Endodermal cell (in vitro differentiated cells): ENCODE measurements at regions not wholly inside any gene's neighbourhood (a gene's known extent, or its start where the extent isn't known, plus 50 kb on each side); places are given as distances from the start of the nearest gene placed in this dataset.
A peak's percentile ranks its signal among the peaks of the same experiment; 100 is the strongest.

Experiments
- DNase-seq: peaks from one replicate; pipeline ENCODE4 v3.0.0-alpha.2; 2017
- H3K27ac ChIP-seq: 2 replicates; pipeline ENCODE4 v1.5.1; 2013; ENCODE audit warnings: mild to moderate bottlenecking, low read depth, low read length, moderate library complexity
- H3K27me3 ChIP-seq: 2 replicates; pipeline ENCODE4 v1.6.1; 2013; ENCODE audit warnings: mild to moderate bottlenecking, low read length, moderate library complexity; ENCODE audit not compliant: insufficient read depth, control insufficient read depth, poor library complexity, severe bottlenecking
- H3K36me3 ChIP-seq: 2 replicates; pipeline ENCODE4 v1.7.0; 2013; ENCODE audit warnings: mild to moderate bottlenecking, low read length, moderate library complexity; ENCODE audit not compliant: control insufficient read depth, insufficient read depth
- H3K4me1 ChIP-seq: one replicate; pipeline ENCODE4 v1.7.0; 2013; ENCODE audit warnings: low read length; ENCODE audit not compliant: control insufficient read depth, insufficient read depth
- H3K4me3 ChIP-seq: 2 replicates; pipeline ENCODE4 v1.5.1; 2013; ENCODE audit warnings: mild to moderate bottlenecking, low read length, moderate library complexity
- H3K9ac ChIP-seq: 2 replicates; pipeline ENCODE4 v1.6.1; 2013; ENCODE audit warnings: mild to moderate bottlenecking, low read length, moderate library complexity; ENCODE audit not compliant: poor library complexity, severe bottlenecking; ENCODE audit errors: extremely low read depth
- H3K9me3 ChIP-seq: 2 replicates; pipeline ENCODE4 v1.6.1; 2013; ENCODE audit warnings: mild to moderate bottlenecking, low read length, moderate library complexity; ENCODE audit not compliant: control insufficient read depth
- H3K27ac Mint-ChIP-seq: 2 replicates; pipeline ENCODE4 v1.8.0; 2020; ENCODE audit warnings: mixed read lengths
- H3K27me3 Mint-ChIP-seq: 2 replicates; pipeline ENCODE4 v1.8.0; 2021; ENCODE audit warnings: mild to moderate bottlenecking, mixed read lengths; ENCODE audit not compliant: insufficient read depth
- H3K36me3 Mint-ChIP-seq: 2 replicates; pipeline ENCODE4 v1.8.0; 2020; ENCODE audit warnings: low read depth, mixed read lengths
- H3K4me1 Mint-ChIP-seq: 2 replicates; pipeline ENCODE4 v1.8.0; 2020; ENCODE audit warnings: mixed read lengths
- H3K4me3 Mint-ChIP-seq: 2 replicates; pipeline ENCODE4 v1.8.0; 2020; ENCODE audit warnings: mild to moderate bottlenecking, moderate library complexity, mixed read lengths
- H3K9me3 Mint-ChIP-seq: 2 replicates; pipeline ENCODE4 v1.8.0; 2020; ENCODE audit warnings: mild to moderate bottlenecking, mixed read lengths
- WGBS, 2 experiments: methylation state at CpG; one replicate each; pipeline versions ENCODE4 v1.1.5 to v1.1.7; 2013; ENCODE audit warnings: missing lambda C conversion rate in 2 of 2, mixed read lengths in 1 of 2; ENCODE audit not compliant: insufficient coverage in 1 of 2, insufficient read length in 1 of 2; 5-methylcytosine and 5-hydroxymethylcytosine counted together
- TF ChIP-seq, protein P1 (sequence below): fragments of 200-600 bp; sonication (generic); conservative IDR thresholded peaks from 2 replicates; pipeline ENCODE4 v1.5.0; 2021; ENCODE audit warnings: antibody characterized with exemption, mild to moderate bottlenecking

DNA sequence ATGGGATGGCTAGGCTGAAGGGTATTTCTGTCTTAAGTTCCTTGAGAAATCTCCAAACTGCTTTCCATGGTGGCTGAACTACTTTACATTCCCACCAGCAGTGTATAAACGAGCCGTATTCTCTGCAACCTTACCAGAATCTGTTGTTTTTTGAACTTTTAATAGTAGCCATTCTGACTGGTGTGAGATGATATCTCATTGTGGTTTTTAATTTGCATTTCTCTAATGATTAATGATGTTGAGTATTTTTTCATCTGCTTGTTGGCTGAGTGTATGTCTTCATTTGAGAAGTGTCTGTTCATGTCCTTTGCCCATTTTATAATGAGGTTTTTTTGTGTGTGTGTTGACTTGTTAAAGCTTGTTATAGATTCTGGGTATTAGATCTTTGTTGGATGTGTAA, 226.8 kb upstream of the IGFBP3 start:
- Histone ChIP-seq H3K4me1 (no peaks in the 10 kb centered on the region), H3K9ac (no peak overlapping the region), H3K9me3 (peaks cover 8% of the 10 kb centered on the region), H3K27ac (no peak overlapping the region), H3K27me3 (no peaks in the 10 kb centered on the region), H3K4me3 (no peak overlapping the region), H3K36me3 (no peaks in the 10 kb centered on the region)
- peaks cover 4% of the 10 kb centered on the region for H3K4me1 Mint-ChIP-seq
- H3K9me3 Mint-ChIP-seq = no peaks in the 10 kb centered on the region
- no peak overlapping the region for H3K27ac Mint-ChIP-seq
- no peak for DNase-seq
- WGBS, 2 experiments = 100% methylated on average over 2 of the region's 2 CpGs; no CpG with 5 or more reads in 1 of the 2 experiments
- TF ChIP-seq, protein P1, sequence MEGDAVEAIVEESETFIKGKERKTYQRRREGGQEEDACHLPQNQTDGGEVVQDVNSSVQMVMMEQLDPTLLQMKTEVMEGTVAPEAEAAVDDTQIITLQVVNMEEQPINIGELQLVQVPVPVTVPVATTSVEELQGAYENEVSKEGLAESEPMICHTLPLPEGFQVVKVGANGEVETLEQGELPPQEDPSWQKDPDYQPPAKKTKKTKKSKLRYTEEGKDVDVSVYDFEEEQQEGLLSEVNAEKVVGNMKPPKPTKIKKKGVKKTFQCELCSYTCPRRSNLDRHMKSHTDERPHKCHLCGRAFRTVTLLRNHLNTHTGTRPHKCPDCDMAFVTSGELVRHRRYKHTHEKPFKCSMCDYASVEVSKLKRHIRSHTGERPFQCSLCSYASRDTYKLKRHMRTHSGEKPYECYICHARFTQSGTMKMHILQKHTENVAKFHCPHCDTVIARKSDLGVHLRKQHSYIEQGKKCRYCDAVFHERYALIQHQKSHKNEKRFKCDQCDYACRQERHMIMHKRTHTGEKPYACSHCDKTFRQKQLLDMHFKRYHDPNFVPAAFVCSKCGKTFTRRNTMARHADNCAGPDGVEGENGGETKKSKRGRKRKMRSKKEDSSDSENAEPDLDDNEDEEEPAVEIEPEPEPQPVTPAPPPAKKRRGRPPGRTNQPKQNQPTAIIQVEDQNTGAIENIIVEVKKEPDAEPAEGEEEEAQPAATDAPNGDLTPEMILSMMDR = no peak
- H3K36me3 Mint-ChIP-seq = no peaks in the 10 kb centered on the region
- H3K27me3 Mint-ChIP-seq = no peaks in the 10 kb centered on the region
- no peak overlapping the region for H3K4me3 Mint-ChIP-seq

DNA sequence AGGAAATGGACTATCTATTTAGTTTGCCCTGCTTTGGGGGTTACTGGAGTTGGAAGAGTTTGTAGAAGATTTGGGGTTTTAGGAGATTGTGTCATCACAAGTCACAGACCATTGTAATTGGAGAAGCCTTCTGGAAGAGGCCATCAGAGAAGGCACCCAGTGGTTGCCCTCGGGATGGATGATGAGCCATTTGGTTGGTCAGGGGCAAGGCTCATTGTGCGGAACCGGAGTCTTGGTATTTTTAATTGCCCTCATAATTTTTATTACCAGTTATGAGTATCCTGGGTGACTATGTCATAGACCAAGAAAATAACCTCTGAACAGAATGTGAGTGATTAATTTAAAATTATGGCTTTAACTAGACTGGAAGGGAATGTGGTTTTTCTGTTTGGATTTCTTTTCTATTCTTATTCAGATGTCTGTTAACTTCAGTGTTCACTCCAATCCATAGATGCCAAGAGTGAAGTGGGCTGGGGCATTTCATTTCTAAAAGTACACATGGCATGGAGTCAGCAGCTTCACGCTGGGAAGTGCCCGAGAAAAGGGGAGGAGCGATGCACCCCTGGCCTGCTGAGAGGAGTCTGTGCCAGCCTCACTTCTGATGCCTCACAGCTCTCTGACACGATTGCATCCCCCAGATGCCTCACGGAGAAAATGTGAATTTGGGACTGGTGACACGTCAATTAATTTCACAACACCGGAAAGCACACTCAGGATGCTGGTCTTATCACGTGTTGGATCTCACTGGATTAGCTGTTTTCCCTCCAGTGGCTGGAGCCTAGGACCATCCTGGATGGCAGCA, 225.6 kb upstream of the IGFBP3 start:
- DNase-seq = no peak
- no peak overlapping the region for H3K9ac ChIP-seq
- no peaks in the 10 kb centered on the region for H3K27me3 Mint-ChIP-seq
- no peaks in the 10 kb centered on the region for H3K4me1 ChIP-seq
- peaks cover 2% of the 10 kb centered on the region for H3K9me3 Mint-ChIP-seq
- no peaks in the 10 kb centered on the region for H3K36me3 Mint-ChIP-seq
- TF ChIP-seq, protein P1 = no peak
- WGBS, 2 experiments = 91 to 96% methylated on average over 10 to 11 of the region's 11 CpGs
- H3K9me3 ChIP-seq = peaks cover 8% of the 10 kb centered on the region
- H3K36me3 ChIP-seq = no peaks in the 10 kb centered on the region
- H3K4me3 ChIP-seq = no peak overlapping the region
- H3K4me3 Mint-ChIP-seq = no peak overlapping the region
- no peaks in the 10 kb centered on the region for H3K27me3 ChIP-seq
- no peak overlapping the region for H3K27ac Mint-ChIP-seq
- H3K4me1 Mint-ChIP-seq = peaks cover 4% of the 10 kb centered on the region
- H3K27ac ChIP-seq = no peak overlapping the region

DNA sequence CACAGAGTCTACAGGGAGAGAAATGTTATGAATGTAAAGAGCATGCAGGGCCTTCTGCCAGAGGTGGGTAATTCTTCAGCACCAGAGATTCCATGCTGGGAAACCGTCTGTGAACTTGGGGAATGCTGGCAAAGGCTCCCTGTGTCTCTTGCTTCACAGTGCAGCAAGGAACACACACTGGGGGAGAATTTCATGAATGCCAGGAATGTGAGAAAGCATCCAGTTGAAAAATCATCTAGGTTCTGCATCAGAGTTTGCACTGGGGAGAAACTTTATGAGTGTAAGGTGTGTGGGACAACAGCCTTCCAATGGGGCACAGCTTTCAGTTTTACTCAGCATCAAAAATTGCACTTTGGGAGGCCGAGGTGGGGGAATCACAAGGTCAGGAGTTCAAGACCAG, 224.3 kb upstream of the IGFBP3 start:
- peaks cover 8% of the 10 kb centered on the region for H3K9me3 ChIP-seq
- peak; percentile 86 for DNase-seq
- Mint-ChIP-seq H3K36me3 (no peaks in the 10 kb centered on the region), H3K4me3 (no peak overlapping the region), H3K27ac (no peak overlapping the region), H3K9me3 (peaks cover 5% of the 10 kb centered on the region), H3K27me3 (no peaks in the 10 kb centered on the region), H3K4me1 (peaks cover 4% of the 10 kb centered on the region)
- no peaks in the 10 kb centered on the region for H3K36me3 ChIP-seq
- TF ChIP-seq, protein P1 = no peak
- H3K9ac ChIP-seq = no peak overlapping the region
- WGBS, 2 experiments = 58 to 65% methylated on average over 2 of the region's 2 CpGs
- H3K27me3 ChIP-seq = no peaks in the 10 kb centered on the region
- H3K4me1 ChIP-seq = no peaks in the 10 kb centered on the region
- peak overlapping the region; percentile 79 for H3K27ac ChIP-seq
- H3K4me3 ChIP-seq = no peak overlapping the region
